ENCODE measurements at regions not wholly inside any gene's neighbourhood (a gene's known extent, or its start where the extent isn't known, plus 50 kb on each side); places are given as distances from the start of the nearest gene placed in this dataset.

GRCh38 chr15:93458597-93458996, 369.6 kb upstream of the RGMA start:
- no peak for TF ChIP-seq CTCF (IDR thresholded peaks at IDR 0.05)
- no peak for TF ChIP-seq POLR2A (IDR thresholded peaks at IDR 0.05)
